ENCODE measurements at regions not wholly inside any gene's neighbourhood (a gene's known extent, or its start where the extent isn't known, plus 50 kb on each side); places are given as distances from the start of the nearest gene placed in this dataset.
"Not testable (repeated sequence)": the region's sequence is repeated elsewhere in the genome, so short reads cannot be mapped to it uniquely, and the experiment has no call there.

DNA sequence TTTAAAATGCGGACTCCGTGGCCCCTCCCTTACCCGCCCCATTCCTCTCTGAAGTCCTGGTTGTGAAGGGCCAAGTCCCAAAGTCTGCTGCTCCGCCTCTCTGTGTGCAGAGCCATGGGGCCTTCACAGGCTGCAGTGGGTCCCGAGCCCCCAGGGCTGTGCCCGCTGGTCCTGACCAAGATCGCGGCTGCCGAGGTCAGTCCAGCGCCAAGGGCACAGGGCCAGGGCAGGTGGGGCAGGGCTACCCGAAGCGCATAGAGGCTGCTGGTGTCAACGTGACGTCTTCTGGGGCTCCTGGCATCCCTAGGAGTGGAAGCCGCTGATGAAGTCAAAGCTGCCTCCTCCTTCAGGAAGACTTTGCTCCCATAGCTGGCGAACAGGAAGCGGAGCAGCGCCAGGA lies 858.8 kb downstream of the TUBA3C start:
- not testable (repeated sequence) for H3K27me3 Mint-ChIP-seq, H3K9me3 Mint-ChIP-seq, DNase-seq, H3K4me1 Mint-ChIP-seq, H3K4me3 Mint-ChIP-seq, ATAC-seq, H3K27ac Mint-ChIP-seq

- H3K4me3 Mint-ChIP-seq, H3K27ac Mint-ChIP-seq, DNase-seq, ATAC-seq, H3K27me3 Mint-ChIP-seq, H3K9me3 Mint-ChIP-seq, H3K4me1 Mint-ChIP-seq: not testable (repeated sequence)
Observed at GRCh38 chr13:18319653-18320052, 862.0 kb downstream of the TUBA3C start.

DNA sequence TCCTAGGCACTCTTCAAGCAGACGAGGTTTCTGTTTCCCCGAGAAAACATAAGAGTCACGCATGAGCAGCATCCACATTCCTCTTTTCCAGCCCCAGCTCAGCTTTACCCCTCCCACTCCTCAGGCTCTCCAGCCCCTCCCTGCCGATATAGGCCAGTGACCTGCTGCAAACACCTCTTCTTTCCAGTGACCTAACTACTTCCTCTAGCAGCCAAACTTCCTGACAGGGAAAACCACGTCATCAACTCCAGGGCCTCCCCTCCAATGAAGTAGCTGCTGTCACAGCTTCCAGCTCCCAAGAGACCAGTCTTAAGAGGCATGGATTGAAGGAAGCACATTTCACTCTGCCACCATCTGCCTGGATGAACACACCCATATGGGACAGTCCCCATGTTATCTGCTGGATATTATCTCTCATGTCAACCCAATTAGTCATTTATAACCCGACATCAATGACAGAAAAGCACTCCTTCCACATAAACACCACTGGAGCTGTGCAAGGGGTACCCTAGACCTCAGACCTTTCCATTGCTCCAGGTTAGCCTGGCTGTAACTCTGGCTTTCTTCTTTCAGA lies 878.3 kb downstream of the TUBA3C start:
- DNase-seq, H3K27me3 Mint-ChIP-seq, ATAC-seq: not testable (repeated sequence)

DNA sequence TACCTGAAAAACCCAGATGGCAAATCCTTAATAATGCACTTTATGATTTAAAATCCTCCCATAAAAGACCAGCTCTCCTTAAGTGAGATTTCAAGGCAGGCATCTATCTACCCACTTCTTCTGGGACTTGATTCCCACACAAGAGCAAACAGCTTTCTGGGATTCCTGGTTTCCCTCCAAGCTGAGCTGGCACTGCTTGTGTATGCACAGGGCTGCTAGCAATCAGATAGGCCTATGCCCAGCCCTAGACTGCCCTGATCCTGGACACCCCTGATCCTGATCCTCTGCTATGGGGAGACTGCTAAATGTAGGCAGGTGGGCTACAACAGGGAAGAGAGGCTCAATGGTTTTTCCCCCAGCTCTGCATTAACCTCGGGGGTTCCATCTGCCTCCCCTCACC lies 880.7 kb downstream of the TUBA3C start:
- peaks cover 12 to 14% of the 10 kb centered on the region in 2 donors for H3K9me3 Mint-ChIP-seq
- not testable (repeated sequence) for DNase-seq, H3K27me3 Mint-ChIP-seq, H3K27ac Mint-ChIP-seq, H3K4me1 Mint-ChIP-seq, H3K4me3 Mint-ChIP-seq, ATAC-seq

More for the DNA sequence above, 878.3 kb downstream of the TUBA3C start:
- H3K27ac Mint-ChIP-seq, H3K4me3 Mint-ChIP-seq, H3K4me1 Mint-ChIP-seq: not testable (repeated sequence)
- H3K9me3 Mint-ChIP-seq: peaks cover 5 to 14% of the 10 kb centered on the region in 2 donors

DNA sequence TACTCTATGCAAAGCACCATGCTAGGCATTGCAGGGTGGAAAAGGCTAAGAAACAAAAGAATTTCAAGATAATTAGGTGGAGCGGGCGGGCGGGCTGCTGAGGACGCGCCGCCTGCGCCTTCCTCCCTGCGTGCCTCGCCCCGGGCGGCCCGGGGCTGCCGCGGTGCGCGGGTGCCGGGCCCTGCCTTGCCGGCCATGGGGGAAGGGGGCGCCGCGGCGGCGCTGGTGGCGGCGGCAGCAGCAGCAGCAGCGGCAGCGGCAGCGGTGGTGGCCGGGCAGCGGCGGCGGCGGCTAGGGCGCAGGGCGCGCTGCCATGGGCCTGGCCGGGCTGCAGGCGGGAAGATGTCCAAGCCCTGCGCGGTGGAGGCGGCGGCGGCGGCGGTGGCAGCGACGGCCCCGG lies 884.3 kb downstream of the TUBA3C start:
- not testable (repeated sequence) for H3K4me1 Mint-ChIP-seq, H3K27ac Mint-ChIP-seq, DNase-seq, H3K9me3 Mint-ChIP-seq, H3K4me3 Mint-ChIP-seq, H3K27me3 Mint-ChIP-seq
- peak; percentile 60 for ATAC-seq

GRCh38 chr13:18296617-18297016 lies 885.0 kb downstream of the TUBA3C start:
- DNase-seq, ATAC-seq, H3K4me1 Mint-ChIP-seq, H3K9me3 Mint-ChIP-seq, H3K4me3 Mint-ChIP-seq, H3K27me3 Mint-ChIP-seq, H3K27ac Mint-ChIP-seq: not testable (repeated sequence)

GRCh38 chr13:18294311-18294710 lies 887.3 kb downstream of the TUBA3C start:
- DNase-seq, H3K27ac Mint-ChIP-seq, H3K4me3 Mint-ChIP-seq, H3K4me1 Mint-ChIP-seq, H3K9me3 Mint-ChIP-seq, H3K27me3 Mint-ChIP-seq, ATAC-seq: not testable (repeated sequence)

DNA sequence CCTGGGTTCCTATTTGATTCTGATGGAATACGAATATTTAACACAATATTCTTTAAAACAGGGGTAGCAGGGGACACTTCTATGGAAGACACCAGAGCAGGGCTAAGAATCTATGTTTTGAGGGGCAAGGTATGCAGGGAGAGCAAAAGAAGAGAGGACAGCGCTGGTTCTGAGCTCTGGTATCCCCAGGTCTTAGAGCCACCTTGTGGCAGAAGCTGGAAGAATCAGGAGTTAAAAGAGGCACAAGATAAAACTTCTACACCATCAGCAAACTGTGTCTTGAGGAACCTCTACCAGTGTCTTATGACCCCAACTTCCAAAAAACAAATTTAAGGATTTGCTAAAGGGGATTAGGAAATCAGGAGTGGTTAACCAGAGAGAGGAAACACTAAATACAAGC lies 894.8 kb downstream of the TUBA3C start:
- not testable (repeated sequence) for H3K27ac Mint-ChIP-seq, H3K4me1 Mint-ChIP-seq

DNA sequence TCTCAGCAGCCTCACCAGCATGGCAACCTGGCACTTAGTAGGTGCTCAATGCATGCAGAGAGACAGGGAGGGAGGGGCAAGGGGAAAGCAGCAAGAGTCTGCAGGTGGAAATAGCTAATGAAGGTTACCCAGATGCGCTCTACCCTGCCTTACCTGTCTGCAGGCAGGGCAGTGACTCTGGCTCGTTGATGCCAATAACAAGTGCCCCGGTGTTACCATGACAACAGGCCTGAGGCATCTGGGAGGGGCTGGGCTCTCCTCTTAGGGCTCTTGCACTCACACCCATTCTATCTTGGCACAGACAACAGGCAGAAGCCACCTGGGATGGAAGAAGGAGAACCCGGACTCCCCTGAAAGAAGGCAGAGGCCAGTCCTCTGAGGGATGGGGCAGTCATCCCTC lies 896.0 kb downstream of the TUBA3C start:
- H3K27ac Mint-ChIP-seq, DNase-seq, H3K9me3 Mint-ChIP-seq, ATAC-seq, H3K4me1 Mint-ChIP-seq, H3K27me3 Mint-ChIP-seq, H3K4me3 Mint-ChIP-seq: not testable (repeated sequence)

More for the DNA sequence above, 894.8 kb downstream of the TUBA3C start:
- ATAC-seq, DNase-seq, H3K27me3 Mint-ChIP-seq, H3K9me3 Mint-ChIP-seq, H3K4me3 Mint-ChIP-seq: not testable (repeated sequence)

DNA sequence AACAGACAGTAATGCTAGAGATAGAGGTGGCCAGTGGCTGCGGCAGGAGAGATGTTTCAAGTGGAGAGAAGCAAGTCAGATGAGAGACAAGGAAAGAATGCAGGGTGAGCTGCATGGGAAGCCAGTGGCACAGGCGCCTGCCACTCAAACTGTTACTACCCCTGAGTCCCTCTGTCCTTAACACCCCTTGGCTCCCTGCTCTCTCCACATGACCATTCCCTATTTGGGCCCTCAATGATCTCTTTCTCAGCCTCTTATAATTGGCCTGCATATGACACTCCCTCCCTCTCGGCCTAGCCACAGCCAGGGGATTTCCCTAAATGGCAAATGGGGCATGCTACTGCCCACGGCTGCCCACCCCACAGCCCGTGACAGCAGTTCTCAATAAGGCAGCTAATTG lies 897.6 kb downstream of the TUBA3C start:
- not testable (repeated sequence) for H3K27ac Mint-ChIP-seq, DNase-seq, H3K27me3 Mint-ChIP-seq, H3K9me3 Mint-ChIP-seq, ATAC-seq, H3K4me1 Mint-ChIP-seq, H3K4me3 Mint-ChIP-seq

GRCh38 chr13:18281829-18282597 lies 899.6 kb downstream of the TUBA3C start:
- H3K27me3 Mint-ChIP-seq, DNase-seq, ATAC-seq, H3K4me3 Mint-ChIP-seq, H3K27ac Mint-ChIP-seq, H3K9me3 Mint-ChIP-seq, H3K4me1 Mint-ChIP-seq: not testable (repeated sequence)

DNA sequence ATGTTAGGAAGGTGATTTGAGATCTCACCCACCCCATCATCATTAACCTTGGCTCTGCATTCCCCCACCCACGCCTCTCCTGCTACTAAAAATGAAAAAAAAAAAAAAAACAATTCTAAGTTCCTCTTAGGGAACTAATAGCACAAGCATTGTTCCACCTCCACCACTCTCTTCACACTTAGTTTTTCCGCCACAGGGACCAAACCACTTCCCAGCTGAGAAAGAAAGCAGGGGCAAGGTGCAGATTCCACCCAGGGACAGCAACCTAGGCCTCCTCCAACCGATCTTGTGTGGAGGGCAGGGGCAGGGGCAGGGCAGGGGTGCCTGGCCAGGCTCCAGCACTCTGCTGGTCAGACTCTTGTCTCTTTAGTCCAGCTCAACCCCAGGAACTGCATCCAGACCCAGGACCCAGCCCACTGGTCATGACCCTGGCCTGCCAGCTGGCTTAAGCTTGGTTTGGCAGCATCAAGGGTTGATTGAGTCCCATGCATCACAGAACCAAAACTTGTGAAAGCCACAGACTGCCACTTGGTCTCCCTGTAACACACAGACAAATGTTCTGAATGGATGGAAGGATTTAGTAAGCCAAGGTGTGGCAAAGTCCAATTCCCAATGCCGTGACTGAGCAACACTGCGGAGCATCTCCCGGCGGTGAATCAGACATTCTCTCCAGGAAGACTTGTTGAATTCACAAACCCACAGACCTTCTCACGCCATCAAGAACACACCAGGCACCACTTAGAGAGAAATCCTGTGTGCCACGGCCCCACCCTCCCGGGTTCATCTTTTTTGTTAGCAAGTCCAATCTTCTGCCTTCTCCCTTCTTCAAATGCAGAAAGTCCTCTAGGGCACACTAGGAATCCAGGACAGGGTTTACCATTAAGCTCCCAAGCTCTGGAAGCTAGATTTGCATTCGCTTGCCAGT lies 900.5 kb downstream of the TUBA3C start:
- not testable (repeated sequence) for ATAC-seq, H3K9me3 Mint-ChIP-seq, DNase-seq, H3K27ac Mint-ChIP-seq, H3K4me3 Mint-ChIP-seq, H3K27me3 Mint-ChIP-seq, H3K4me1 Mint-ChIP-seq

GRCh38 chr13:18279971-18280370 lies 901.7 kb downstream of the TUBA3C start:
- H3K4me3 Mint-ChIP-seq, H3K27ac Mint-ChIP-seq, H3K4me1 Mint-ChIP-seq, DNase-seq, ATAC-seq, H3K27me3 Mint-ChIP-seq, H3K9me3 Mint-ChIP-seq: not testable (repeated sequence)

DNA sequence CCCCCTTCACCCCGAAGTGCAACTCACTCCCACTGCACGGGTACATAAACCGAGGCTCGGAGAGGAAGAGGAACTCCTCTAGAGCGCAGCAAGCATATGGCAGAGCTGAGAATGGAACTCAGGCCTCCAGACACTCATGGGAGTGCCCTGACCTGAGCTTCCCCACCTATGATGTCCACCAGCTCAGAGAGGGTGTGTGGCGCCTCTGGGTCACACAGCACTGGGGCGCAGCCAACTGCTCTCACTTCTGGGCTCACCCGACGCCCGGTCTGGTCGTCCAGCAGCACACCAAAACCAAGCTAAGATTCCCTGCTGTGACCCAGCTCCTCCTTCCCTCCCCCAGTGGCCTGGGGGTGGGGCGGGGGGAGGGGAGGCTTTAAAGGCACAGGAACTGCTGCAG lies 904.3 kb downstream of the TUBA3C start:
- DNase-seq, H3K9me3 Mint-ChIP-seq, ATAC-seq, H3K4me1 Mint-ChIP-seq, H3K4me3 Mint-ChIP-seq, H3K27me3 Mint-ChIP-seq: not testable (repeated sequence)
- peak overlapping the region in 1 of 2 donors; percentile 19 for H3K27ac Mint-ChIP-seq

DNA sequence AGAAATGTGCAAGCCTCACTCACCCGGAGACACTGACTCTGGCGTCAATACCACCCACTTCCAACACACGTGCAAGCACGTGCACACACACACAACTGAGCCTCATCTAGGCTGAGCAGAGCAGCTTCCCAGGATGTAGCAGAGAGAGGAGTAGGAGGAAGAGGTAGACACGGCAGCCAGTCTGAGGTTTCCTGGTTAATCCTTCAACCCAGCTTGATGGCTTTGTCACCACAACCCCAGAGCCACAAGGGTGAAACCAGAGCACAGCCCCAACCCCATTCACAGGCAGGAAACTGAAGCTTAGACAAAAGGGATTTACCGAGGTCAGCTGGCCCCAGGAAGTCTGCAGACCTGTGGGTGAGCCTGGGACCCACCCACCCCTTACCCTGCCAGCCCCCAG lies 905.3 kb downstream of the TUBA3C start:
- not testable (repeated sequence) for H3K9me3 Mint-ChIP-seq, H3K27me3 Mint-ChIP-seq, H3K4me1 Mint-ChIP-seq, DNase-seq, H3K4me3 Mint-ChIP-seq, H3K27ac Mint-ChIP-seq
- ATAC-seq: peak; percentile 62

Measured in stimulated activated naive CD8-positive, alpha-beta T cell treated with anti-CD3 and anti-CD28 coated beads, Interleukin-15, amount 100 ng/mL, for 72 hours (primary cell).